Testis (tissue), 2 donors: ENCODE measurements at regions not wholly inside any gene's neighbourhood (a gene's known extent, or its start where the extent isn't known, plus 50 kb on each side); places are given as distances from the start of the nearest gene placed in this dataset.

ENCODE experiments used
- CTCF ChIP-seq, 3 experiments: fragments of 450-650 bp in 2 of 3; fragments of 200-600 bp in 1 of 3; sonication (generic) in 1 of 3; IDR thresholded peaks; one replicate each; pipeline ENCODE4 v1.5.1; 2016 to 2019; ENCODE audit warnings: antibody characterized with exemption in 3 of 3, mild to moderate bottlenecking in 2 of 3, moderate library complexity in 1 of 3
- POLR2A ChIP-seq: fragments of 450-650 bp; IDR thresholded peaks from one replicate; pipeline ENCODE4 v1.6.1; 2017; ENCODE audit warnings: antibody characterized with exemption, mild to moderate bottlenecking, moderate library complexity

- no peak for TF ChIP-seq CTCF (IDR thresholded peaks at IDR 0.05)
- no peak for TF ChIP-seq POLR2A
Observed at GRCh38 chr3:99484871-99485270, 153.5 kb upstream of the COL8A1 start.
